Fibroblast of the conjunctiva (primary cell): ENCODE measurements at regions not wholly inside any gene's neighbourhood (a gene's known extent, or its start where the extent isn't known, plus 50 kb on each side); places are given as distances from the start of the nearest gene placed in this dataset.

ENCODE experiments used
- DNase-seq: peaks from one replicate; pipeline ENCODE4 v3.0.0-alpha.2; 2010; ENCODE audit warnings: low read depth

DNA sequence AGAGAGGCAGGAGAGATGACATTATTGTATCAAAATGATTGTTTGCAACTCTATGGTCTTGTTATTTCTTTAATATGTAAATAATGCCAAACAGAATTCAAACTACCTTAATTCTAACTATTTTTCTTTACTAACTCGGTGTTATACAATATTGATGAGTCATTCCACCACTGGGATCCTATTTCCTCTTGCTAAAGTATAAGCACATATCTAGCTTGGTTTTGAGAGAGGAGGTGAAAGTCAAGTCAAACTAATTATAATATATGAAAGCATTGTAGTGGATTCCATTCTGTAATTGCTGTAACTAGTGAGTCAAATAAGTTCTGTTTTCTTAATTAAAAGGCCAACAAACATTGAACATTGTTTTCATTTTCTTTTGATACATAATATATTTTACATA is 837.6 kb downstream of the PDHA2 start:
- no peak for DNase-seq

DNA sequence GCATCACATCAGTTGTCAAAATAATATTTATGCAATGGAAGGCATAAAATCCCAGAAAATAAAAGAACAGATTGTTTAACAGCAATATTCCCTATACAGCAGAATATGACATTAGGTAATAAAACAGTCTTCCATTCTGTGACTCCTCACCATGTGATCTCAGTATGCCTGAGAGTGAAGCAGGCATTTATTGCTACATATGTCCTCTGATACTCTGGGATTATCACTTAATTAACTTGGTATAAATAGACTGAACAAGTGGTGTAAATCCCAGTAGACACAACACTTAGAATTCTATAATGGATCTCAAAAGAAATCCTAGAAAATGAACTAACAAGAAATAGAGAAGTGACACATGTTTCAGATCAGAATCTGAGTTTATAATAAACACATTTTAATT is 841.3 kb downstream of the PDHA2 start:
- no peak for DNase-seq

DNA sequence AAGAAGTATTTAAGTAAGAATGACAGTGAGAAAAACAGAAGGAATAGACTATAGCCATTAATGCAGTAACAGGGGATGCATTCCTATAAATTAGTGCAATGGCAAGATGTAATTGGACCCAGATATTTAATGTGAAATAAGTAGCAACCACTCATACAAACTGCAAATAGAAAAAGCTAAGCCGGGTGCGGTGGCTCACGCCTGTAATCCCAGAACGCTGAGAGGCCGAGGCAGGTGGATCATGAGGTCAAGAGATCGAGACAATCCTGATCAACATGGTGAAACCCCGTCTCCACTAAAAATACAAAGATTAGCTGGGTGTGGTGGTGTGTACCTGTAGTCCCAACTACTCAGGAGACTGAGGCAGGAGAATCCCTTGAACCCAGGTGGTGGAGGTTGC is 845.8 kb downstream of the PDHA2 start:
- DNase-seq: no peak

DNA sequence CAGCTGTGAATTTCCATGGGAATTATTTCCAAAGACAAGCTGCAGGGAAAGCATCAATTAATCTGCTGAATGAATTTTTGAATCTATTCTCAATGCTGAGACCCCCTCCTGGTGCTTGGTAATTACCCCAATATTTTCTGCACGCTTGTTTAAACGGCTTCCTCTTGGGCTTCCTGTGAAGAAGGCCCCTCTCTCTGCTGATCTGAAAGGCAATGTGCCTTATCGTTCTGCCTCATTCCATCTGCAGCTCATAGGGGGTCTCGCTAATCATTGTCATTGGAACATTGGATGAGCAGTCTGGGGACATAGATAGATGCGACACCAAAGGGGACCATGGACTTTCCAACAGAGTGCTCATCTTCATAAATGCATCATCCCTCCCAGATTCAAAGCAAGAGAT is 851.6 kb downstream of the PDHA2 start:
- DNase-seq: no peak

DNA sequence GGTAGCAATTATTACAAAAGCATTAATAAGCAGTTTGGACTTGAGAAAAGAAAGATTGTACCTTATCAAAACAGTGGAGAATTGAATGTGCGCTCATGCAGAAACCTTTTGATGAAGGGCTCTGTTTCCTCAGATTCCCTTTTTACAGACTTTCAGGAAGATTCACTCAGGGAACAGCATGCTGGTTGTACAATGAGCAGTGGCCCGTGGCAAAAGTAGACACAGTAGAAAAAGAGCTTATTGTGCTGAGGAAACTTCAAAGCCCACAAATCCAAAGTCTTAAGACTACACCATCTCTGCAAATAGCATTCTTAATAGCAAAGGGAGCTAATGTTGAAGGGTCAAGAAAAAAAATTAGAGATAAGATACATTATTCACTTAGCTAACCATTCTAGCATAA is 858.9 kb downstream of the PDHA2 start:
- no peak for DNase-seq

DNA sequence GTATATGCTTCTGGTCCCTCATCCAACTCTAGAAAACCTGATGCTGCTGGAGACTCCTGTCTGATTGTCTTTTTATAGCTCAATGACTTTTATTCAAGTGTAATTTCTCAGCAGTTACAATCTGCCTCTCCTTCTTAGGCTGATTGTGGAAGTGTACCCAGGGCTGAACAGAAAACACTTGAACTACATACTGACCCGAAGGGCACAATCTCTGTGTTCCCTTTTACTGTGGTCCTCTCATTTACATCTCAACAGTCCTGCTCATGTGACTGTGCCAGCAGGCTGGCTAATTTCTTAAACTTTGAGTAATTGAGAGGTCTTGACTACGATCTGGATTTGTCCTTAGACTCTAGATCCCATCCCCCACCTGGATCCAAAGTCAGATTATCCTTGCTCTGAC is 863.4 kb downstream of the PDHA2 start:
- no peak for DNase-seq

DNA sequence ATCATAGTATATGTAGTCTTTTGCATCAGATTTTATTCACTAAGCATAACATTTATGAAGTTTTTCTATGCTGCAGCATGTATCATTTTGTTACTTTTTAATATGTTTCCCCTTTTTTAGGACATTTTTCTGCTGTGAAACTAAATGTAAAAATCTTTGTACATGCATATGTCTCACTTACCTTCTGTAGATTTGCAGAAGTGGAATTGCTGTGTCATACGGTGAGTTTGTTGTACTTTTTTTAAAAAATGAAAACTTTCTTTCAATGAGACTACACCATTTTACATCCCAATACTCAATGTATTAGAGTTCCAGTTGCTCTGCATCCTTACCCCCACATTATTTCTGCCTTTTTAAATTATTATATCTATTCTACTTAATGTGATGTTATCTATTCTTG is 868.9 kb downstream of the PDHA2 start:
- DNase-seq: no peak

DNA sequence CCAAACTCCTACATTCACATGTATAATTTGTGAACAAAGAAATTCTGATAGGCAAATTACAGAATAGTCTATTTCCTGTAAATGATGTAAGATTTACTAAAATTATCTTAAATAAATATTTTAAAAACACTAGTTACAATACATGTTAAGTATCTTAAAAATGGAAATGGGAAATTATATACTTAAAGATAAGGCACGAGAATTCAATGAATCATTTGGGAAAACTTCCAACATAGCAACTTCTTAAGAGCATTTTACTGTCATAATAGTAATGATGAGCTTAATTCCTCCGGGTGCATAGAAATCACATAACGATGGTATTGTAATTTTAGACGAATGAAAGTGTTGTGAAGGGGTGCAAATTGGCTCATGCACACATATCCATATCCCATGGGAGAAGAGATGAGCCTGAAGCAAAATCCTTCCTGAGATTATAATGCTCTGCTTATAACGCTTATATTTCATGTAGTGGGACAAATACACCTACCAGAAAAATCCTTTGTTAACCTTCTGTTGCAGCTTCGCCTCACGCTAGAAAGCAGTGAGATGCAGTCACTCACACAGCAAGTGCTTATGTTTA is 873.5 kb downstream of the PDHA2 start:
- DNase-seq: no peak

DNA sequence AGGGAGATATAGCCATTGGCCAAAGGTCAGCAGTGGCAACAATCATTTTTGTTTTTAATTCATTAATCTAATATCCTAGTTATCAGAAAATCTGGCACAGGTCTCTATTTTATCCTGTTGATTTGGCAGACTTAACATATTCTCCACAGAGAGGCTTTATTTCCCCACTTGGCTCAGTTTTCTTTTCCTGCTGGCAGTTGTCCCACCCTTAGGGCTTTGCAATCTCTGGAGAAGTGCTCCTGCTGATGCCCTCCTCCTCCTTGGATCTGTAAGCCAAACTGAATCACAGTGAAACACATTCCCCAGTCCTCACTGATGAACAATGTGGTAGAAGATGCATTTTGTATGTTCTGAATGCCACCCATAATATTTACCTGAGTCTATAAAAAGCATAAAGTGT is 889.7 kb downstream of the PDHA2 start:
- no peak for DNase-seq

DNA sequence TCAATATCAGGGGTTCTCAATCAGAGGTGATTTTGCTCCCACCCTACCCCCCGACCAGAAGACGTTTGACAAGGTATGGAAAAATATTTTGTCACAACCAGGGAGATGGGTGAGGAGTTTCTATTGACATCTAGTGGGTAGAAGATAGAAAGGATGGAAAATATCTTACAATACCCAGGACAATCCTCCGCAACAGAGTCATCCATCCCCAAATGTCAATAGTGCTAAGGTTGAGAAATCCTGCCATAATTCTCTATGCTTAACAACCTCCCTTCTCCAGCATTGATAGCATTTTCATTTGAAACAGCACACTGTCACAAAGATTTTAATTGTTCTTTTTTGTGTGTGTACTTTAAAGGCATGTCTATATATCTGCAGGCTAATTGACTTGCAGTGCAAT is 890.5 kb downstream of the PDHA2 start:
- DNase-seq: no peak

DNA sequence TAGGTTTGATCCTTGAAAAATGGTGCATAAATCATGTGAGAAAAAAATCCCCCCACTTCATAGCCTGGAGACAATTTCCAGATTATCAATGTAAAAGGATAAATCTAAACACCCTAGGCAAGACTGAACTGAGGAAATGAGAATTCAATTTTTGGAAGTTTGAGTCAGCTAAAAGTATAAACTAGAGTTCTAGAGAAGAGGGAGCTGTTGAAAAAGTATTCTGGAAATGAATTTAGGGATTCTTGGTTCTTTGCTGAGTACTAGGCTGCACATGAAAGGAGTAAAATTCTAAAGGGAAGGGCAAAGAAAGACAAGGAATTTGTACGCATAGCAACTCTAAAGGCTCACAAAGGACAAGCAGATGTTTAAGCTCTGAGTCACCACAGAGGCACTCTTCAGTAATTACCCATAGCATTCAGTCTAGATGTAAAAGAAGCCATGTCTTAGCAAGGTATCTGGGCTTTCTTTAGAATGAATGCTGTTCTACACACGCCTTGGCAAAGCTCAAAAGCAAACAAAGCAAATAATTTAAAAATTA is 896.5 kb downstream of the PDHA2 start:
- DNase-seq: peak; percentile 13

DNA sequence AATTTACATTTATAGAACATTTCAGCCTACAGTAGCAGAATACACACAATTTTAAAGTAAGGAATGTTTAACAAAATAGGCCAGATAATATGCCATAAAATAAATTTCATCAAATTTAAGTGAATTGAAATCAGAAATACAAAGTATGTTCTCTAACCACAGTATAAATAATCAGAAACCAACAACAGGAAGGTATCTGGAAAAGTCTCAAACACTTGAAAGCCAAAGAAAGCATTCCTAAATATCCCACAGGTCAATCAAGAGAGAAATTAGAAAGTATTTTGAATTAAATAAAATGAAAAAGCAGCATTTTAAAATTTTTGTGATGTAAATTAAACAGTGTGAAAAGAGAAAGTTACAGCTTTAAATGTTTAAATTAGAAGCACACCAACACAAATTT is 899.2 kb downstream of the PDHA2 start:
- no peak for DNase-seq

DNA sequence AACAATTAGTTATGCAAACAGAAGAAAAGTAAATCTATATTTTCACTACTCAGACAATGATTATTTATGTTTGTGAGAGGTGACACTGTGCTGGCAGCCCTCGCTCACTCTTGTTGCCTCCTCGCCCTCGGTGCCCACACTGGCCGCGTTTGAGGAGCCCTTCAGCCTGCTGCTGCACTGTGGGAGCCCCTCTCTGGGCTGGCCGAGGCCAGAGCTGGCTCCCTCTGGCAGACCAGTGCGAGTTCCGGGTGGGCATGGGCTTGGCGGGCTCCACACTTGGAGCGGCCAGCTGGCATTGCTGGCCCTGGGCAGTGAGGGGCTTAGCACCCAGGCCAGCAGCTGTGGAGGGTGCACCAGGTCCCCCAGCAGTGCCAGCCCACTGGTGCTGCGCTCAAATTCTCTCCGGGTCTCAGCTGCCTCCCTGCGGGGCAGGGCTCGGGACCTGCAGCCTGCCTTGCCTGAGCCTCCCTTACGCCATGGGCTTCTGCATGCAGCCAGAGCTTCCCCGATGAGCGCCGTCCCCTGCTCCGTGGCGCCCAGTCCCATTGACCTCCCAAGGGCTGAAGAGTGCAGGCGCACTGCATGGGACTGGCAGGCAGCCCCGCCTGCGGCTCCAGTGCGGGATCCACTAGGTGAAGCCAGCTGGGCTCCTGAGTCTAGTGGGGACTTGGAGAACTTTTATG is 902.6 kb downstream of the PDHA2 start:
- no peak for DNase-seq

DNA sequence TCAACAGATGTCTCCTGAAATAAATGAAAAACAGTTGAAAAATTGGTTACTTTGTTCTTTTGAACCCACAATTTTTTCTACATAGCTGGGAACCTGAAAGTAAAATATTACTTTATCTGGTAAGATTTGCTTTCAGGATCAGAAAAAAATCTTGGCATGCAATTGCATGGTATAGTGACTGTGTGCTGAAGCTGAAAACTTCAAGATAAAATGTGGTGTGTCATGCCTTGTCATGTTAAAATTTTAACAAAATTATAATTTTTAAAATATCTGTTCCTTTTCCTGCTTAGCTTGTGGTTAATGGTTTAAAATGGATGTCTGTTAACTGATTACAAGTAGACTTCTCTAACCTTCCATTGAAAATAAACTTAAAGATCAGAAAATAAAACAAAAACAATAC is 904.8 kb downstream of the PDHA2 start:
- no peak for DNase-seq

DNA sequence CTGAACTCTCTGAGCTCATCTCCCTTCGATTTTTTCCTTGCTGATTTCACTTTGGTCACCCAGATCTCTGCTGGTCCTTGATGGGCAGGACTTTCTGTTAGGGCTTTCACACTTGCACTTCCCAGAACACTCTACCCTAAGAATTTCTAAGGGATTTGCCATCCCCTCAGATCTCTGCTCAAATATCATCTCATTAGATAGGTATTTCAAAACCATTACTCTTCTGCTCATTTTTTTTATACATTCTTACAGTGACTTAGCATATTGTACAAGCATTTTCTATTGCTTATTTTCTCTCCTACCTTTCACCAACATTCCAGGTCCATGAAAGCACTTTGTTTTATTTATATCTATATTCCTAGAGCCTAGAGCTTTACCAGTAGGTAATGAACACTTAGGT is 913.3 kb downstream of the PDHA2 start:
- DNase-seq: no peak

DNA sequence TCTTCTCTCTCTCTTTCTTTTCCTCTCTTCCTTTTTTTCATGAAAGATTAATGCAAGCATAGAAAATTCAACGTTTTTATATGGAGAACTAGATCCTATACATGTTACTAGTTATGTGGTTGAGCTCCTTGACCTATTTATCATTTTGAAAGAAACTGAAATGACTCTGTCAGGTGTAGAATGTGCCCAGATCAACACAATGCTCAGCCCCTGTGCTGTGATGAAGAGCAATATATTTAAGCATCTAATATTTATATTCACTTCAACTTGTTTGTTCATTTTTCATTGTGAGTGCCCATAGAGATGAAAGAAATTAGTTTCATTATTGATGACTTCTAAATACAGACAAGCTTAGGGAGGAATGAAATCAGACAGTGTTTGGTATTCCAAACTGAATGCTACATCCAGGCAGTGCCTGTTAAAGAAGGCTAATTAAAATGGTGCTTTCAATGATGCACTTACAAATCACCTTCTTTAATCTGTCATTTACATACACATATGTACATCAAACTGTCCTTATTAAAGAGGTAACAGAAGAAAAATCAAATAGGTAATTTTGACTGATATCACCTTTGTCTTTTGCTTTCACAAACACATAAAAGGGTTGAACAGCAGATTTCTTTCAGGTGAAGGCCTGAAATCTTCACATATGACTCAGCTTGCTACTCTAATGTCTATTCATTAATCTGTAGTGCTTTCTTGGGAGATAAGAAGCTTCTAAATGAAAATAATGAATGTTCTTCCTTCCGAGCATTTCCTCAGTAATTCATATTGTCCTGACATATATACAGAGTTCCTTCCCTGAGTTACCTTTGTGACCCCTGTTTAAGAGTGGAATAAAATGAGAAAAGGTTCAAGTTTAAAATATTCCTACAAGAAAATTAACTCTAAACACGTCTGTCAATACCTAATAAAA is 915.9 kb downstream of the PDHA2 start:
- no peak for DNase-seq

DNA sequence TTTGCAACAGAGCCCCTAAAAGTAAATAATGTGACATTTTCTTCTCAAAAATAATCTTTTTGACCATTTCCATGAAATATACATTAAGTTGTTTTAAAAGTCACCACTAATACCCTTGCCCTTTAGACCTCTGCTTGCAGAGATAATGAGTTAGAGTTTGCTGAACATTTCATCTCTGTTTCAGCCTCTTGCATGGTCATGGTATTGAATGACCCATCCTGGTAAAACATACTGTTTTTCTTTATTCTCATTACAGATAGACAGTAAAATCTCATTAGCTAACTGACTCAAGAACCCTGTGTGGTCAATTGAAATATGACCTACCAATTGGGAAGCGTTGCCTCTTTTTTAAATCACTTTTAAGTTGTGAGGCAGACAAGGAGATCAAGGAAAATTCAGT is 916.7 kb downstream of the PDHA2 start:
- no peak for DNase-seq

DNA sequence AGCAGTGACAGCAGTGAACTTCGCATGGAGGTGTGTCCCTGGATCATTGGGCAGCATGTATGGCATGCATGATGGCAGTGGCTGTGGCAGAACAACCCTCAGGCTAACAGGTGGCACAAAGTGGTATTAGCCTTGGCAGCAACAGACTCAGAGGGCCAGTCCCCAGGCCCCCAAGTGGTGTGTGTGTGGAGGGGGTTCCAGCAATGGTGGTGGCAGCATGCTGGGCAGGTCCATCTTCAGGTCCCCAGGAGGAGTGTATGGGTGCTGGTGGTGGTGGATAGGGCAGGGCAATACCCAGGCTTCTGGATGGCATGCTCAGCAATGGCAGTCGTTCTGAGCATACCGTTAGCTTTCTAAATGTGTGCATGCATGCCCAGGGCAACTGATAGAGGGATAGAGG is 923.7 kb downstream of the PDHA2 start:
- no peak for DNase-seq

DNA sequence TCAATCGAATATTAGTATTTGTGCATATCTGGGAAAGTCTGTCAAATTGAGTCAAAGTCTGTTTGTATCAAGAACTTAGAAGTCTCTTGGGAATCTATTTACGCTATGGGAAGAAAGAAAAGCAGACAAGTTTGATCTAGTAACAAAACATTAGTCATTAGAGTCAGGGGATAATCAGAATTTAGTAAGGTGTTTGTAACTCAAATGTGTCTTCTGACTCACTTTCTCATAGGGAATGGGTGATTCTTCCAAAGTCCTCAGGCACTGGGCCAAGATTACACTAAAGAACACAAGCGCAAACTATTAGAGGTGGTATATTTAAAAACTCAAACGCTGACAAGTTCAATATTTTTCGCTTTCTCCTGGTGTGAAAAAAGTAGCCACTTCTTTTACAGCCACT is 926.5 kb downstream of the PDHA2 start:
- DNase-seq: no peak

DNA sequence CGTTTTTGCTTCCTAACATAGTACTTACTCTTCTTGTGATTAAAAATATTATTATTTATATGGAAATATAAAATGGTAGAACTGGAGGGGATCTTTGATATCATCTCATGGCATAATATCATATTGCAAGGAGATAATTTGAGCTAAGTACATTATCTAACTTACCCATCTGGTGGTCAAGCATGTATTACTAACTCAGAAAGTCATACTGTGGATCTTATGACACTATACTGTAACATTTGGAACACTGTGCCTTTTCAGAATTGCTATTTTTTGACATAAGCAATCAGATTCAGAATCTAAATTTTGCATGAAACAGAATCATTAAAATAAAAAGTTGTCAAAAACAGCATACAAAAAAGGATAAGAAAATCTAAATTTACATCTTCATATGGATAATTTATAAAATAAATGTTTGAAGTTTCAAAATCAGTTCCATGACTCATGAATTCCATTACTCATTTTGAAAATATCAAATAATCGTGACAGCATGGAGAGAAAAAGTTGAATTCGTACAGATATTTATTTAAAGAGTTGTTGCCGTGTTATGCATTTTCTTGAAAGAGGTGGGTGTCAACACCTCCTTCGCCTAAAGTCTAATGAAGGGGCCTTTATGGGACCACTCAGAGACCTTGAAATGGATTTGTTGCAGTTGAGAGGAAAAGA is 928.1 kb downstream of the PDHA2 start:
- no peak for DNase-seq

DNA sequence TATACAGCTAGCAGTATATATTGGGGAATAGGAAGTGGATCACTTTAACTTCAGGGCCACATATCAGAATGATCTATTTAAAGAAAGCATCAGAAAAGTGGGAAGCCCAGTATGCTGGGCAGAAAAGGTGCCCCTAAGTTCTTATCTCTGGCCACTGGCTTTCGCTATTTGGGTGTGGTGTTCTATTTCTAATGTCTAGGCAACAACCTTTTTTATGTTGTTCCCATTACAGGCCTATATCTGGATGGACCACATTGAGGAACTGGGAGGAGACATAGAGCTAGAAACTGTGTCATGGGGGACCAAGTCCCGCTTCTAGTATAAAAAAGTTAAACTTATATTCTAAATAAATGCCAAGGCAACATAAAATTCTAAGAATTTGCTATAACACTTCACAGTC is 935.6 kb downstream of the PDHA2 start:
- no peak for DNase-seq

DNA sequence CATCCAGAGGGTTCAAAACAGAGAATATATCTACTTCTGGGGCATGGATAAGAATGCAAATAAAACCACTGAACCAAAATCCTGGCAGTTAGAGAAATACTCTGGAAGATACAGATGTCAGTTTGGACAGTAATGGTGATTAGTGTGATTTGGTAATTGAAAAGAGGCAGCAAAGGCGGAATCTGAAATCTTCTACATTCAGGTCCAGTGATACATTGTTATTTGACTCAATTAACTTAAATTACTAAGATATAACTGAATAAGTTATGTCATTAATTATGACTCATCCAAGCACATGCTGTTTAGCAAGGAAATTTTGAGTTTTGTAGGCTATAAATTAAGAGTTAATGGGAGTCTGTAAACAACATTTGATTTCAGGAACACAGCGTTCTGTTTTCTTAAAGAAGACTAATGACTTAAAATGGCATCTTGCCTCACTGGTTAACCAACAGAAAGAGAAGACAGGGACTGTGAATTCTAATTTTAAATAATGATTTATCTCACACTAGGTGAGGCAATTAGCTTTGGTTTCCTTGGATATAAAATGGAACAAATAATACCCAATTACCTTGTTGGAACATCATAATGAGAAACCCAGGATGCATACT is 937.1 kb downstream of the PDHA2 start:
- no peak for DNase-seq
